ENCODE measurements at regions not wholly inside any gene's neighbourhood (a gene's known extent, or its start where the extent isn't known, plus 50 kb on each side); places are given as distances from the start of the nearest gene placed in this dataset.
"Not testable (repeated sequence)": the region's sequence is repeated elsewhere in the genome, so short reads cannot be mapped to it uniquely, and the experiment has no call there.

GRCh38 chr3:86381247-86381646 is 609.7 kb downstream of the VGLL3 start:
- ATAC-seq, result no peak
- no peaks in the 10 kb centered on the region for H3K4me1 Mint-ChIP-seq
- peaks cover 11% of the 10 kb centered on the region for H3K9me3 Mint-ChIP-seq (ENCODE audit: low read depth)

GRCh38 chr3:86379280-86379679 is 611.7 kb downstream of the VGLL3 start:
- H3K36me3 Mint-ChIP-seq, result no peaks in the 10 kb centered on the region
- H3K27me3 Mint-ChIP-seq, result no peaks in the 10 kb centered on the region
- no peak overlapping the region for H3K27ac Mint-ChIP-seq
- DNase-seq, result no peak
- no peaks in the 10 kb centered on the region for H3K4me1 Mint-ChIP-seq
- no peak overlapping the region for H3K4me3 Mint-ChIP-seq
- H3K9me3 Mint-ChIP-seq (ENCODE audit: low read depth), result peaks cover 13% of the 10 kb centered on the region
- no peak for ATAC-seq
- CTCF ChIA-PET, result no interaction called here

More at GRCh38 chr3:86381247-86381646, 609.7 kb downstream of the VGLL3 start:
- Mint-ChIP-seq H3K27me3 (no peaks in the 10 kb centered on the region), H3K36me3 (no peaks in the 10 kb centered on the region), H3K4me3 (no peak overlapping the region), H3K27ac (no peak overlapping the region)
- DNase-seq, result no peak
- CTCF ChIA-PET, result no interaction called here

GRCh38 chr3:86378829-86379228 is 612.1 kb downstream of the VGLL3 start:
- CTCF ChIA-PET, result no interaction called here
- Mint-ChIP-seq H3K27ac (no peak overlapping the region), H3K9me3 (ENCODE audit: low read depth) (peaks cover 13% of the 10 kb centered on the region), H3K4me3 (no peak overlapping the region), H3K4me1 (no peaks in the 10 kb centered on the region), H3K27me3 (no peaks in the 10 kb centered on the region), H3K36me3 (no peaks in the 10 kb centered on the region)
- ATAC-seq (no peak), DNase-seq (no peak)

GRCh38 chr3:86335566-86335965 is 655.4 kb downstream of the VGLL3 start:
- CTCF ChIA-PET, result not testable (repeated sequence)

GRCh38 chr3:86333636-86334035 is 657.3 kb downstream of the VGLL3 start:
- no peak for DNase-seq
- H3K27ac Mint-ChIP-seq, result no peak overlapping the region
- no peak overlapping the region for H3K4me3 Mint-ChIP-seq
- CTCF ChIA-PET, result no interaction called here
- no peaks in the 10 kb centered on the region for H3K27me3 Mint-ChIP-seq
- no peaks in the 10 kb centered on the region for H3K4me1 Mint-ChIP-seq
- H3K36me3 Mint-ChIP-seq, result no peaks in the 10 kb centered on the region
- ATAC-seq, result no peak
- H3K9me3 Mint-ChIP-seq (ENCODE audit: low read depth), result peaks cover 5% of the 10 kb centered on the region

More at GRCh38 chr3:86335566-86335965, 655.4 kb downstream of the VGLL3 start:
- not testable (repeated sequence) for H3K36me3 Mint-ChIP-seq; H3K9me3 Mint-ChIP-seq (ENCODE audit: low read depth); ATAC-seq; H3K4me3 Mint-ChIP-seq; H3K27me3 Mint-ChIP-seq; DNase-seq; H3K4me1 Mint-ChIP-seq; H3K27ac Mint-ChIP-seq

- no peak overlapping the region for H3K27ac Mint-ChIP-seq
- no peak for DNase-seq
- no peaks in the 10 kb centered on the region for H3K36me3 Mint-ChIP-seq
- H3K27me3 Mint-ChIP-seq, result no peaks in the 10 kb centered on the region
- CTCF ChIA-PET, result no interaction called here
- H3K9me3 Mint-ChIP-seq (ENCODE audit: low read depth), result peaks cover 7% of the 10 kb centered on the region
- no peak overlapping the region for H3K4me3 Mint-ChIP-seq
- H3K4me1 Mint-ChIP-seq, result no peaks in the 10 kb centered on the region
- no peak for ATAC-seq
These were observed 687.0 kb downstream of the VGLL3 start for GRCh38 chr3:86303935-86304334.

GRCh38 chr3:86282106-86282787 is 708.7 kb downstream of the VGLL3 start:
- DNase-seq (no peak), ATAC-seq (no peak)
- H3K9me3 Mint-ChIP-seq (ENCODE audit: low read depth), result peaks cover 5% of the 10 kb centered on the region
- H3K27me3 Mint-ChIP-seq, result no peaks in the 10 kb centered on the region
- H3K36me3 Mint-ChIP-seq, result no peaks in the 10 kb centered on the region
- H3K4me1 Mint-ChIP-seq, result no peaks in the 10 kb centered on the region
- no peak overlapping the region for H3K27ac Mint-ChIP-seq
- H3K4me3 Mint-ChIP-seq, result no peak overlapping the region
- CTCF ChIA-PET, result no interaction called here

GRCh38 chr3:86269364-86270155 is 721.4 kb downstream of the VGLL3 start:
- Mint-ChIP-seq H3K27me3 (no peaks in the 10 kb centered on the region), H3K4me3 (no peak overlapping the region), H3K36me3 (no peaks in the 10 kb centered on the region), H3K4me1 (no peaks in the 10 kb centered on the region), H3K27ac (no peak overlapping the region), H3K9me3 (ENCODE audit: low read depth) (peaks cover 11% of the 10 kb centered on the region)
- DNase-seq (no peak), ATAC-seq (no peak)
- CTCF ChIA-PET, result no interaction called here

GRCh38 chr3:86257955-86258641 is 732.9 kb downstream of the VGLL3 start:
- no peak for DNase-seq
- Mint-ChIP-seq H3K27ac (no peak overlapping the region), H3K4me1 (no peaks in the 10 kb centered on the region), H3K36me3 (no peaks in the 10 kb centered on the region), H3K9me3 (ENCODE audit: low read depth) (peaks cover 5% of the 10 kb centered on the region), H3K4me3 (no peak overlapping the region), H3K27me3 (no peaks in the 10 kb centered on the region)
- CTCF ChIA-PET, result no interaction called here
- no peak for ATAC-seq

- CTCF ChIA-PET, result no interaction called here
- Mint-ChIP-seq H3K9me3 (ENCODE audit: low read depth) (peaks cover 8% of the 10 kb centered on the region), H3K36me3 (no peaks in the 10 kb centered on the region), H3K4me3 (no peak overlapping the region), H3K4me1 (no peaks in the 10 kb centered on the region), H3K27me3 (no peaks in the 10 kb centered on the region), H3K27ac (no peak overlapping the region)
- DNase-seq, result no peak
- no peak for ATAC-seq
These were observed 736.5 kb downstream of the VGLL3 start for GRCh38 chr3:86254480-86254879.

GRCh38 chr3:86251781-86252180 is 739.2 kb downstream of the VGLL3 start:
- no peaks in the 10 kb centered on the region for H3K27me3 Mint-ChIP-seq
- no peaks in the 10 kb centered on the region for H3K4me1 Mint-ChIP-seq
- no peak overlapping the region for H3K27ac Mint-ChIP-seq
- CTCF ChIA-PET, result no interaction called here
- peaks cover 11% of the 10 kb centered on the region for H3K9me3 Mint-ChIP-seq (ENCODE audit: low read depth)
- DNase-seq (no peak), ATAC-seq (no peak)
- no peak overlapping the region for H3K4me3 Mint-ChIP-seq
- no peaks in the 10 kb centered on the region for H3K36me3 Mint-ChIP-seq

- H3K4me3 Mint-ChIP-seq, result no peak overlapping the region
- no peak for DNase-seq
- no peaks in the 10 kb centered on the region for H3K4me1 Mint-ChIP-seq
- ATAC-seq, result no peak
- no peaks in the 10 kb centered on the region for H3K27me3 Mint-ChIP-seq
- CTCF ChIA-PET, result no interaction called here
- no peak overlapping the region for H3K27ac Mint-ChIP-seq
- no peaks in the 10 kb centered on the region for H3K36me3 Mint-ChIP-seq
- peaks cover 6% of the 10 kb centered on the region for H3K9me3 Mint-ChIP-seq (ENCODE audit: low read depth)
These were observed 741.1 kb downstream of the VGLL3 start for GRCh38 chr3:86249833-86250232.

GRCh38 chr3:86245360-86245759 is 745.6 kb downstream of the VGLL3 start:
- ATAC-seq (no peak), DNase-seq (no peak)
- Mint-ChIP-seq H3K4me3 (no peak overlapping the region), H3K9me3 (ENCODE audit: low read depth) (peaks cover 4% of the 10 kb centered on the region), H3K27ac (no peak overlapping the region), H3K27me3 (no peaks in the 10 kb centered on the region), H3K36me3 (no peaks in the 10 kb centered on the region), H3K4me1 (no peaks in the 10 kb centered on the region)
- CTCF ChIA-PET, result no interaction called here

- Mint-ChIP-seq H3K36me3 (no peaks in the 10 kb centered on the region), H3K27me3 (no peaks in the 10 kb centered on the region), H3K9me3 (ENCODE audit: low read depth) (peaks cover 4% of the 10 kb centered on the region), H3K4me1 (no peaks in the 10 kb centered on the region), H3K27ac (no peak overlapping the region), H3K4me3 (no peak overlapping the region)
- no peak for ATAC-seq
- CTCF ChIA-PET, result no interaction called here
- DNase-seq, result no peak
These were observed 746.0 kb downstream of the VGLL3 start for GRCh38 chr3:86244905-86245304.

All from activated CD8-positive, alpha-beta memory T cell treated with anti-CD3 and anti-CD28 coated beads, Interleukin-2, amount 10 ng/mL, durations not matched to agents 7 days and 5 days (primary cell).